H1 (cell line): ENCODE measurements at regions not wholly inside any gene's neighbourhood (a gene's known extent, or its start where the extent isn't known, plus 50 kb on each side); places are given as distances from the start of the nearest gene placed in this dataset.

ENCODE experiments used
- CTCF ChIA-PET: fragments of 300-600 bp; sonication (Branson Sonifier 250); formaldehyde crosslinking; loops from one replicate; lab custom pipeline; 2021; ENCODE audit not compliant: partially characterized antibody; lab: Charles Lee
- POLR2A ChIA-PET: fragments of 300-600 bp; sonication (Branson Sonifier 250); formaldehyde crosslinking; loops from one replicate; lab custom pipeline; 2021; ENCODE audit warnings: inconsistent platforms; ENCODE audit not compliant: partially characterized antibody; lab: Charles Lee
- DNase-seq, 2 experiments: peaks; one replicate each; pipeline versions ENCODE4 v3.0.0 to v3.0.0-alpha.2; 2010 to 2022; ENCODE audit warnings: low spot score in 2 of 2, low read depth in 1 of 2, mixed read lengths in 1 of 2
- FAIRE-seq: peaks from 2 replicates; lab custom pipeline; 2011; peaks lifted over from hg19 to GRCh38; lab: Jason Lieb, UNC
- H2AFZ ChIP-seq: 2 replicates; pipeline ENCODE4 v1.8.1; 2012; ENCODE audit warnings: low read length, inconsistent platforms
- H2AK5ac ChIP-seq: 2 replicates; pipeline ENCODE4 v1.6.1; 2013; ENCODE audit warnings: low read depth, low read length
- H2BK120ac ChIP-seq: replicated peaks from 2 replicates; pipeline ENCODE3; 2013; ENCODE audit warnings: low read depth, low read length, inconsistent platforms
- H2BK12ac ChIP-seq: 2 replicates; pipeline ENCODE4 v1.6.1; 2013; ENCODE audit warnings: low read depth, low read length
- H2BK15ac ChIP-seq: 2 replicates; pipeline ENCODE4 v1.6.1; 2013; ENCODE audit warnings: low read length
- H2BK20ac ChIP-seq: 2 replicates; pipeline ENCODE4 v1.6.1; 2013; ENCODE audit warnings: low read length
- H2BK5ac ChIP-seq: 2 replicates; pipeline ENCODE4 v1.6.1; 2013; ENCODE audit warnings: low read depth, low read length
- H3K14ac ChIP-seq: 2 replicates; pipeline ENCODE4 v1.6.1; 2013; ENCODE audit warnings: inconsistent platforms; ENCODE audit not compliant: insufficient read length
- H3K18ac ChIP-seq: 2 replicates; pipeline ENCODE4 v1.6.1; 2013; ENCODE audit warnings: low read length; ENCODE audit errors: extremely low read depth
- H3K23ac ChIP-seq: 2 replicates; pipeline ENCODE4 v1.6.1; 2013; ENCODE audit warnings: inconsistent platforms; ENCODE audit not compliant: insufficient read length
- H3K23me2 ChIP-seq: 2 replicates; pipeline ENCODE4 v1.6.1; 2013; ENCODE audit warnings: low read depth, low read length
- H3K27ac ChIP-seq: 2 replicates; pipeline ENCODE4 v1.6.1; 2011; ENCODE audit warnings: low read depth, low read length, inconsistent platforms
- H3K27me3 ChIP-seq, 4 experiments: replicated peaks in 1 of 4; 1 replicate in 1 of 4; 2 replicates in 3 of 4; pipeline versions ENCODE4 v1.6.1 to v1.8.1; 2011 to 2013; ENCODE audit warnings: low read length in 3 of 4, mild to moderate bottlenecking in 3 of 4, inconsistent platforms in 2 of 4, mixed read lengths in 2 of 4, moderate library complexity in 1 of 4; ENCODE audit not compliant: control insufficient read depth in 3 of 4, insufficient read depth in 3 of 4; ENCODE audit errors: extremely low read depth in 1 of 4
- H3K36me3 ChIP-seq, 4 experiments: 2 replicates each; pipeline versions ENCODE4 v1.6.1 to v1.8.1; 2011 to 2013; ENCODE audit warnings: mild to moderate bottlenecking in 4 of 4, low read length in 3 of 4, moderate library complexity in 2 of 4, control low read depth in 1 of 4, inconsistent platforms in 1 of 4; ENCODE audit not compliant: insufficient read depth in 4 of 4, control insufficient read depth in 2 of 4
- H3K4ac ChIP-seq: replicated peaks from 2 replicates; pipeline ENCODE3; 2013; ENCODE audit warnings: low read length, low read depth, mixed read lengths, inconsistent platforms; ENCODE audit not compliant: insufficient read length
- H3K4me1 ChIP-seq, 4 experiments: replicated peaks in 1 of 4; 1 replicate in 1 of 4; 2 replicates in 3 of 4; pipeline versions ENCODE4 v1.6.1 to v1.8.1; 2011 to 2013; ENCODE audit warnings: low read length in 3 of 4, inconsistent platforms in 2 of 4, mixed read lengths in 1 of 4; ENCODE audit not compliant: insufficient read depth in 4 of 4, control insufficient read depth in 3 of 4
- H3K4me2 ChIP-seq, 2 experiments: 2 replicates each; pipeline versions ENCODE4 v1.6.1 to v1.8.1; 2011 to 2013; ENCODE audit warnings: low read depth in 2 of 2, low read length in 2 of 2, control low read depth in 1 of 2, inconsistent platforms in 1 of 2, mild to moderate bottlenecking in 1 of 2; ENCODE audit not compliant: insufficient read depth in 1 of 2
- H3K4me3 ChIP-seq, 4 experiments: fragments of 200-600, 300-600 bp in 1 of 4; sonication (generic), shearing (Covaris generic), sonication (Bioruptor Twin) in 1 of 4; 2 replicates each; pipeline versions ENCODE4 v1.5.1 to v1.8.1; 2011 to 2016; ENCODE audit warnings: low read length in 4 of 4, low read depth in 3 of 4, control low read depth in 2 of 4, inconsistent platforms in 2 of 4, mild to moderate bottlenecking in 2 of 4, mixed read lengths in 1 of 4, moderate library complexity in 1 of 4; ENCODE audit not compliant: insufficient read depth in 2 of 4; ENCODE audit errors: extremely low read depth in 1 of 4
- H3K56ac ChIP-seq: replicated peaks from 2 replicates; pipeline ENCODE3; 2013; ENCODE audit warnings: low read depth, mild to moderate bottlenecking, mixed read lengths, low read length, inconsistent platforms; ENCODE audit not compliant: insufficient read length
- H3K79me1 ChIP-seq: 2 replicates; pipeline ENCODE4 v1.6.1; 2013; ENCODE audit warnings: low read depth, low read length, control low read depth
- H3K79me2 ChIP-seq, 2 experiments: 2 replicates each; pipeline versions ENCODE4 v1.6.1 to v1.8.1; 2012 to 2013; ENCODE audit warnings: low read length in 2 of 2, mild to moderate bottlenecking in 2 of 2, inconsistent platforms in 1 of 2; ENCODE audit not compliant: insufficient read depth in 2 of 2, control insufficient read depth in 1 of 2
- H3K9ac ChIP-seq, 4 experiments: replicated peaks in 1 of 4; 1 replicate in 1 of 4; 2 replicates in 3 of 4; pipeline versions ENCODE4 v1.6.1 to v1.8.1; 2011 to 2013; ENCODE audit warnings: low read depth in 3 of 4, low read length in 3 of 4, control low read depth in 2 of 4, mild to moderate bottlenecking in 2 of 4, moderate library complexity in 2 of 4, inconsistent platforms in 1 of 4; ENCODE audit errors: extremely low read depth in 1 of 4
- H3K9me3 ChIP-seq, 2 experiments: 2 replicates each; pipeline versions ENCODE4 v1.6.1 to v1.8.1; 2012 to 2013; ENCODE audit warnings: mild to moderate bottlenecking in 2 of 2, moderate library complexity in 2 of 2, control low read depth in 1 of 2, inconsistent platforms in 1 of 2, low read depth in 1 of 2, low read length in 1 of 2, mixed read lengths in 1 of 2; ENCODE audit not compliant: insufficient read depth in 2 of 2
- H4K20me1 ChIP-seq, 2 experiments: replicated peaks in 1 of 2; 2 replicates each; pipeline versions ENCODE3 to v1.8.1; 2011 to 2013; ENCODE audit warnings: inconsistent platforms in 2 of 2, low read length in 2 of 2, mild to moderate bottlenecking in 1 of 2; ENCODE audit not compliant: insufficient read depth in 2 of 2, control insufficient read depth in 1 of 2
- H4K5ac ChIP-seq: 2 replicates; pipeline ENCODE4 v1.6.1; 2013; ENCODE audit warnings: low read length, low read depth, mixed read lengths, inconsistent platforms; ENCODE audit not compliant: insufficient read length
- H4K8ac ChIP-seq: 2 replicates; pipeline ENCODE4 v1.8.0; 2013; ENCODE audit warnings: mild to moderate bottlenecking, moderate library complexity, low read length, inconsistent platforms; ENCODE audit not compliant: insufficient read depth; ENCODE audit errors: extremely low read depth
- H4K91ac ChIP-seq: replicated peaks from 2 replicates; pipeline ENCODE3; 2013; ENCODE audit warnings: low read length, mixed read lengths, inconsistent platforms; ENCODE audit not compliant: insufficient read length
- CHD2 ChIP-seq: IDR thresholded peaks from 2 replicates; pipeline ENCODE4 v1.6.1; 2012; ENCODE audit warnings: low read length, improper control_type of control experiment
- CTCF ChIP-seq, 3 experiments: IDR thresholded peaks; 1 replicate in 2 of 3; 2 replicates in 1 of 3; pipeline versions ENCODE4 v1.5.1 to v1.6.1; 2011; ENCODE audit warnings: low read length in 3 of 3, mild to moderate bottlenecking in 3 of 3, inconsistent platforms in 2 of 3, low read depth in 1 of 3, moderate library complexity in 1 of 3; ENCODE audit not compliant: insufficient read depth in 1 of 3; ENCODE audit errors: control extremely low read depth in 1 of 3
- KDM5A ChIP-seq: fragments of 200-600 bp; IDR thresholded peaks from 2 replicates; pipeline ENCODE4 v1.7.1; 2012; ENCODE audit warnings: mild to moderate bottlenecking, low read length, inconsistent platforms, mixed read lengths
- MAFK ChIP-seq: IDR thresholded peaks from 2 replicates; pipeline ENCODE4 v1.6.1; 2012; ENCODE audit warnings: low read depth, mild to moderate bottlenecking, improper control_type of control experiment, low read length
- MAX ChIP-seq: IDR thresholded peaks from 2 replicates; pipeline ENCODE4 v1.6.1; 2012; ENCODE audit warnings: inconsistent platforms
- POLR2A ChIP-seq, 2 experiments: IDR thresholded peaks; 1 replicate in 1 of 2; 2 replicates in 1 of 2; pipeline ENCODE4 v1.6.1; 2011; ENCODE audit warnings: low read depth in 2 of 2, low read length in 2 of 2, mild to moderate bottlenecking in 2 of 2; ENCODE audit errors: control extremely low read depth in 1 of 2
- POLR2AphosphoS5 ChIP-seq: IDR thresholded peaks from 2 replicates; pipeline ENCODE4 v1.6.1; 2011; ENCODE audit warnings: low read depth, low read length
- RAD21 ChIP-seq, 2 experiments: IDR thresholded peaks in 1 of 2; conservative IDR thresholded peaks in 1 of 2; 2 replicates each; pipeline ENCODE4 v1.6.1; 2011; ENCODE audit warnings: low read depth in 2 of 2, low read length in 2 of 2, improper control_type of control experiment in 1 of 2, inconsistent platforms in 1 of 2, mild to moderate bottlenecking in 1 of 2, moderate library complexity in 1 of 2
- WGBS, 2 experiments: shearing (Covaris generic) in 1 of 2; methylation state at CpG; one replicate each; pipeline versions ENCODE4 v1.1.6 to v1.1.7; 2013 to 2015; ENCODE audit warnings: low lambda C conversion rate in 2 of 2, mixed read lengths in 2 of 2, inconsistent platforms in 1 of 2, low coverage in 1 of 2, missing lambda C conversion rate in 1 of 2; ENCODE audit not compliant: insufficient replicate concordance in 2 of 2, insufficient coverage in 1 of 2, insufficient read length in 1 of 2; ENCODE audit errors: extremely low coverage in 1 of 2, missing lambda C conversion rate in 1 of 2; 5-methylcytosine and 5-hydroxymethylcytosine counted together
- TF ChIP-seq, protein P1 (sequence below): IDR thresholded peaks from 2 replicates; pipeline ENCODE4 v1.6.1; 2011; ENCODE audit warnings: low read depth, mild to moderate bottlenecking, low read length; ENCODE audit not compliant: insufficient read depth

DNA sequence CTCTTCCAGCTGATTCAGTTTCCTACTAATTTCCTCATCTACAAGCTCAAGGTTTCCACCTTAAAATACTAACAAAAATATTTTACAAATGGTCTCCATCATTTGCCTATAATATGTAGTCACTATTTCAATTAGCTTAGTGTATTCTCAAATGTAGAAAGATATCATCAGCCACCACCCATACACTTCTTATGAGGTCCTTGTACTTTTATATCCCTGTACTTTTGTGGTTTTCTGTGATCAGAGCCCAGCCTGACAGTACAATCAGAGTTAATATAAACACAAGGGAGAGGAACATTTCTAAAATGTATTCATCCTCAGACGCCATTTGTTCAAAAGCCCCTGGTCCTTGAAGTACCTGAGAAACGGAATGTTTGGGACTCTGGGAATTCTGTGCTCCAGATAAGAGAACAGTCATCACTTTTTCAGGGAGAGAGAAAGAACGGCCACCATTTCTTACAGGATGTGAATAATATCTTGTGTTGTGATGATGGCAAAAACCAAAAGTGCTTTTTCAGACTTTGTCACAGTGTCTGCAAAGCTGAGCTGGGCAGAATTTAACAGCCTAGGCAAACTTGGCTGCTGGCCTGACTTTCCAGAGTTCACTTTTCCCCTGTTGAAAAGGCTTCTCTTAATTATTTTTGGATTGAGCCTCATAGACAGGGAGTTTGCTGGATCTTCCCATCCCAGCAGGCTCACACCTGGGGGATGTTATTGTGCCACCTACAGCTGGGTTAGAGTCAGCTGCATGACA lies 361.7 kb upstream of the ACVR2A start:
- H4K8ac ChIP-seq, result no peak overlapping the region
- no peak overlapping the region for H2BK20ac ChIP-seq
- no peak for DNase-seq
- H2BK5ac ChIP-seq, result no peak overlapping the region
- H3K79me1 ChIP-seq, result no peaks in the 10 kb centered on the region
- H3K18ac ChIP-seq, result no peak overlapping the region
- 90% methylated on average over 3 of the region's 3 CpGs; no CpG with 5 or more reads in 1 of the 2 experiments for WGBS, 2 experiments
- H3K14ac ChIP-seq, result no peak overlapping the region
- no peak overlapping the region for H3K4me3 ChIP-seq
- H4K5ac ChIP-seq, result no peak overlapping the region
- H4K91ac ChIP-seq, result no peak overlapping the region
- ChIA-PET POLR2A (interaction anchor here (1.4 kb wide), 1 partner anchor 13 kb away, joined by 4 read pairs; no protein-coding TSS in a partner anchor), CTCF (interaction anchor here (0.7 to 1.2 kb wide), 4 partner anchors 10 to 31 kb away, joined by 3 to 4 read pairs (median 4); no protein-coding TSS in a partner anchor)
- no peak overlapping the region for H2BK15ac ChIP-seq
- no peak overlapping the region for H3K4me2 ChIP-seq
- H3K23ac ChIP-seq, result no peak overlapping the region
- no peaks in the 10 kb centered on the region for H3K27me3 ChIP-seq
- TF ChIP-seq MAX (no peak), KDM5A (no peak), POLR2A (IDR thresholded peaks at IDR 0.05; ENCODE audit: control extremely low read depth in 1 of 2, low read depth in 2 of 2, low read length in 2 of 2) (no peak), POLR2AphosphoS5 (no peak), RAD21 (IDR thresholded peaks at IDR 0.05 in 1 of 2, conservative IDR thresholded peaks at IDR 0.05 in 1 of 2; ENCODE audit: low read depth in 2 of 2, low read length in 2 of 2) (peak in 1 of 2 experiments; percentile 29; a peak in 2 of 4 replicates), CHD2 (no peak), MAFK (no peak), CTCF (IDR thresholded peaks at IDR 0.05; ENCODE audit: control extremely low read depth in 1 of 3, insufficient read depth in 1 of 3, low read depth in 1 of 3, low read length in 3 of 3) (peak in 1 of 3 experiments; percentile 11; a peak in 1 of 4 replicates)
- TF ChIP-seq, protein P1, sequence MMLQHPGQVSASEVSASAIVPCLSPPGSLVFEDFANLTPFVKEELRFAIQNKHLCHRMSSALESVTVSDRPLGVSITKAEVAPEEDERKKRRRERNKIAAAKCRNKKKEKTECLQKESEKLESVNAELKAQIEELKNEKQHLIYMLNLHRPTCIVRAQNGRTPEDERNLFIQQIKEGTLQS, result no peak
- H2BK12ac ChIP-seq, result no peak overlapping the region
- H4K20me1 ChIP-seq, result no peaks in the 10 kb centered on the region
- H2AFZ ChIP-seq, result no peak overlapping the region
- no peak overlapping the region for H2AK5ac ChIP-seq
- H3K36me3 ChIP-seq, result no peaks in the 10 kb centered on the region
- no peaks in the 10 kb centered on the region for H3K79me2 ChIP-seq
- no peaks in the 10 kb centered on the region for H3K9me3 ChIP-seq
- H3K4ac ChIP-seq, result no peak overlapping the region
- no peaks in the 10 kb centered on the region; the same call in 1 of the 2 replicates for H3K23me2 ChIP-seq
- no peak overlapping the region for H3K9ac ChIP-seq
- H3K4me1 ChIP-seq, result peaks cover 0 to 10% (median 9%) of the 10 kb centered on the region in 4 experiments; a peak in 4 of 7 replicates
- H3K56ac ChIP-seq, result no peak overlapping the region
- no peak overlapping the region for H3K27ac ChIP-seq
- FAIRE-seq, result peak; percentile 19
- no peak overlapping the region for H2BK120ac ChIP-seq
